GM13977 (cell line): ENCODE measurements at regions not wholly inside any gene's neighbourhood (a gene's known extent, or its start where the extent isn't known, plus 50 kb on each side); places are given as distances from the start of the nearest gene placed in this dataset.
"Not testable (repeated sequence)": the region's sequence is repeated elsewhere in the genome, so short reads cannot be mapped to it uniquely, and the experiment has no call there.

Experiments used
- DNase-seq: peaks from one replicate; pipeline ENCODE4 v3.0.0; 2012; ENCODE audit warnings: low spot score
- in situ Hi-C: fragments of 300-500 bp; cut with MboI; formaldehyde crosslinking; loops from one replicate; pipeline ENCODE4 v1.12.0; 2022; ENCODE audit warnings: low sequenced_read_pairs, low pct_unique_long_range_greater_than_20kb, mixed read lengths, inconsistent platforms; ENCODE audit not compliant: unreplicated experiment
- TF ChIP-seq, protein P1 (sequence below): IDR thresholded peaks from 2 replicates; pipeline ENCODE4 v1.5.1; 2012; ENCODE audit warnings: mild to moderate bottlenecking, control low read depth; ENCODE audit not compliant: insufficient read depth; ENCODE audit errors: extremely low read depth, missing control alignments

DNA sequence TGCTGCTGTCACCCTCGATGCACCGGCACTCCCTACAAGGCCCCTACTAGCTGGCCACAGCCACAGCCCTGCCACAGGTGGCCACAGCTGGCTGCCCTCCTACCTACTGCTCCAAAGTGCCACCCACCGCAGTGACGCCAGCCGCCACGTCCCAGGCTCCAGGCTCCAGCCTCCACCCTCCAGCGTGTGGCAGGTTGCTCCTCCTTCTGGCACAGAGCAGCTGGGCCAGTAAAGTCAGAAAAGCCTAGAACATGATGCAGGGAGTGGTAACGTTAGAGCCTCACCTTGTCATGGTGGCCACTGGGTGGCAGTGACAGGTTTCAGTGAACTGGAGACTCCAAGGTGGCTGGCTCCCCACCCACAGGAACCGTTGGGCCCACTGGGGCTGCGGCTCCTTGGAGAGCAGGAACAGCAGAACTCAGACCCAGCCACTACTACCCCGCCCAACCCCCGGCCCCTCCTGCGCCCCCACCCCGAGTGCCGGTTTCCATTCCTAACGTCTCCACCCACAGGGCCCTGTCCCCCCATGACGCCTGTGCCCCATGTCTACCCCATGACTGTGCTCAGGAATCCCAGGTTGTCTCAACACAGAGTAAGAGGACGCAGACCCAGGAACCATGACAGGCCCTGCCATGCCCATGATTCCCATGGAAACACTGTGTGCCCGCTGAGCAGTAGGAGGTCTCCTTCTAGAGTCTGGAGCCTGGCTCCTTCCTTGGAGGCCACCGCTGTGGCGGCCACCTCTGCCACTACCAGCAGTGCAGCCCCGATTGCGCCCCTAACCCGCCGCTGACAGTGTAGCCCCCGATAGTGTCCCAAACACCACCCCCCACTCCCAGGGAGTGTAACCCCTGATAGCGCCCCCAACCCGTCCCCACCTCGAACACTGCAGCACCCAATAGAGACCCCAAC, 52.3 kb upstream of the ZNF33B start:
- TF ChIP-seq, protein P1, sequence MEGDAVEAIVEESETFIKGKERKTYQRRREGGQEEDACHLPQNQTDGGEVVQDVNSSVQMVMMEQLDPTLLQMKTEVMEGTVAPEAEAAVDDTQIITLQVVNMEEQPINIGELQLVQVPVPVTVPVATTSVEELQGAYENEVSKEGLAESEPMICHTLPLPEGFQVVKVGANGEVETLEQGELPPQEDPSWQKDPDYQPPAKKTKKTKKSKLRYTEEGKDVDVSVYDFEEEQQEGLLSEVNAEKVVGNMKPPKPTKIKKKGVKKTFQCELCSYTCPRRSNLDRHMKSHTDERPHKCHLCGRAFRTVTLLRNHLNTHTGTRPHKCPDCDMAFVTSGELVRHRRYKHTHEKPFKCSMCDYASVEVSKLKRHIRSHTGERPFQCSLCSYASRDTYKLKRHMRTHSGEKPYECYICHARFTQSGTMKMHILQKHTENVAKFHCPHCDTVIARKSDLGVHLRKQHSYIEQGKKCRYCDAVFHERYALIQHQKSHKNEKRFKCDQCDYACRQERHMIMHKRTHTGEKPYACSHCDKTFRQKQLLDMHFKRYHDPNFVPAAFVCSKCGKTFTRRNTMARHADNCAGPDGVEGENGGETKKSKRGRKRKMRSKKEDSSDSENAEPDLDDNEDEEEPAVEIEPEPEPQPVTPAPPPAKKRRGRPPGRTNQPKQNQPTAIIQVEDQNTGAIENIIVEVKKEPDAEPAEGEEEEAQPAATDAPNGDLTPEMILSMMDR: no peak
- in situ Hi-C loops: loop anchor here (25.0 kb wide), 1 partner anchor 103 kb away; no protein-coding TSS in a partner anchor
- DNase-seq: no peak

GRCh38 chr10:42691361-42692120, 53.2 kb upstream of the ZNF33B start:
- in situ Hi-C loops: loop anchor here (25.0 kb wide), 1 partner anchor 104 kb away; no protein-coding TSS in a partner anchor
- DNase-seq: no peak

DNA sequence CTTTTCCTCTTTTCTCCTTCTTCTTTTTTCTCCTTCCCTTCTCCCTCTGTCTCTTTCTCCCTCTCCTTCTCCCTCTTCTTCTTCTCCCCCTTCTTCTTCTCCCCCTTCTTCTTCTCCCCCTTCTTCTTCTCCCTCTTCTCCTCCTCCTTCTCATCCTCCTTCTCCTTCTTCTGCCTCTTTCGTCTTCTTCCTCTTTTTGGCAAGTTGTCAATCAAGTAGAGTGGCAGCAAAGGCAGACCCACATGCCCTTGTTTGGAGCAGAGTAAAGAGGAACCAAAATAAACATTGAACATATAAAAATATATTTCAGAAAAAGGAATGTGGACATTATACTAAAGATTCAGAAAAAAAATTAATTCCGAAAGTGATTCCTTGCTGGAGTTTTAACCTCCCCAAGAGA, 59.6 kb upstream of the ZNF33B start:
- DNase-seq: no peak
- in situ Hi-C loops: loop anchor here (25.0 kb wide), 1 partner anchor 111 kb away; no protein-coding TSS in a partner anchor
- TF ChIP-seq, protein P1: no peak

More at GRCh38 chr10:42691361-42692120, 53.2 kb upstream of the ZNF33B start:
- TF ChIP-seq, protein P1: no peak

GRCh38 chr10:42707234-42707633, 68.9 kb upstream of the ZNF33B start:
- no peak for DNase-seq
- in situ Hi-C loops: no loop called here
- TF ChIP-seq, protein P1: no peak

- DNase-seq, in situ Hi-C loops: not testable (repeated sequence)
Observed at GRCh38 chr10:42719339-42719738, 63.3 kb upstream of the BMS1 start.

DNA sequence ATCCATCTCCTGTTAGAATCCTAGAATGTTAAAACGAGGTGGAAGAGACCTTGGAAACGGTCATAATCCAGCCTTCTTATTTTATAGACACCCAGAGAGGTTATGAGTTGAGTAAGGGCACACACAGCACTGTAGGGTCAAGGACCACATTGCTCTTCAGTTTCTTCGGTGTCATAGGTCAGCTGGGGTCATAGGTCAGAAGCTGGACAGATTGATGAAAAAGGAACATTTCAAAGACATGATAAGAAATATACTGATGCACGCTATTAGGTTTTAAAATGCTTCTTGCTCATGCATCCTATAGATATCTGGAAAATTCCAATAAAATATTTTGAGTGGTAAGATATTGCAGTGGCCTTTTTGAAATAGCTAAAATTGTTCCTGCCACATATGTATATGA, 60.0 kb upstream of the BMS1 start:
- TF ChIP-seq, protein P1: no peak
- no peak for DNase-seq
- in situ Hi-C loops: no loop called here

GRCh38 chr10:42723549-42723948, 59.0 kb upstream of the BMS1 start:
- in situ Hi-C loops, DNase-seq: not testable (repeated sequence)

DNA sequence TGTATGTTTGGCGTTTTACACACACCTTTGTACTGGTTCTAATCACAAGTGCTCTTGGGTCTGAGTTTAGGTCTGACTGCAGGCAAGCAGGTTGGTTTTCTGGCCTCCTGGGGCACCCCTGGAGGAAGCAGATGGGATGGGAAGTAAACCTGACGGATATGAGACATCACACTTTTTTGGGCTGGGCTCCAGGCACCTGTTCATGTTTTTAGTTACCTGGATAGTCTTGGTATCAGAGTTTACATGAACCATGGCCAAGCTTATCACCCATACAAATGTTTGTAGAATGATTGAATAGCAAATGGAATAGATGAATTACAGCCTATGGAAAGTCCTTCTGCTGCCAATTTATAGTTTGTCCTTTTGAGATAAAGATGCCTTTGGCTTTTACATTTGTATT, 57.9 kb upstream of the BMS1 start:
- DNase-seq, in situ Hi-C loops: not testable (repeated sequence)
